Mesendoderm (in vitro differentiated cells): ENCODE measurements at regions not wholly inside any gene's neighbourhood (a gene's known extent, or its start where the extent isn't known, plus 50 kb on each side); places are given as distances from the start of the nearest gene placed in this dataset.

Experiments used
- DNase-seq: peaks from one replicate; pipeline ENCODE4 v3.0.0; 2013
- H2AK5ac ChIP-seq: 2 replicates; pipeline ENCODE4 v1.6.1; 2013; ENCODE audit warnings: low read length, inconsistent platforms
- H2BK120ac ChIP-seq: 2 replicates; pipeline ENCODE4 v1.6.1; 2013; ENCODE audit warnings: low read depth, mild to moderate bottlenecking, low read length, moderate library complexity, mixed read lengths
- H2BK15ac ChIP-seq: replicated peaks from 2 replicates; pipeline ENCODE4 v1.6.1; 2013; ENCODE audit warnings: low read depth, mild to moderate bottlenecking, moderate library complexity
- H2BK5ac ChIP-seq: 2 replicates; pipeline ENCODE4 v1.6.1; 2013; ENCODE audit warnings: low read length, inconsistent platforms
- H3K18ac ChIP-seq: 2 replicates; pipeline ENCODE4 v1.6.1; 2013; ENCODE audit warnings: mild to moderate bottlenecking, low read length, mixed read lengths
- H3K23ac ChIP-seq: one replicate; pipeline ENCODE4 v1.6.1; 2013; ENCODE audit warnings: low read length
- H3K27ac ChIP-seq: 2 replicates; pipeline ENCODE4 v1.5.1; 2013; ENCODE audit warnings: low read depth, mild to moderate bottlenecking, inconsistent platforms, low read length, moderate library complexity
- H3K27me3 ChIP-seq: 2 replicates; pipeline ENCODE4 v1.6.1; 2013; ENCODE audit warnings: low read length, control low read depth, mild to moderate bottlenecking, inconsistent platforms; ENCODE audit not compliant: insufficient read depth, poor library complexity
- H3K36me3 ChIP-seq: 2 replicates; pipeline ENCODE4 v1.6.1; 2013; ENCODE audit warnings: low read length, inconsistent platforms; ENCODE audit not compliant: control insufficient read depth, insufficient read depth
- H3K4ac ChIP-seq: one replicate; pipeline ENCODE4 v1.6.1; 2013; ENCODE audit warnings: low read depth, mild to moderate bottlenecking, low read length, moderate library complexity
- H3K4me1 ChIP-seq: 2 replicates; pipeline ENCODE4 v1.6.1; 2013; ENCODE audit warnings: low read depth, low read length, inconsistent platforms; ENCODE audit not compliant: control insufficient read depth
- H3K4me2 ChIP-seq: 2 replicates; pipeline ENCODE4 v1.6.1; 2013; ENCODE audit warnings: low read length
- H3K4me3 ChIP-seq: 2 replicates; pipeline ENCODE4 v1.5.1; 2013; ENCODE audit warnings: mild to moderate bottlenecking, low read length
- H3K56ac ChIP-seq: one replicate; pipeline ENCODE4 v1.6.1; 2013; ENCODE audit warnings: low read length
- H3K79me1 ChIP-seq: 2 replicates; pipeline ENCODE4 v1.6.1; 2013; ENCODE audit warnings: low read length, inconsistent platforms
- H3K79me2 ChIP-seq: 2 replicates; pipeline ENCODE4 v1.6.1; 2013; ENCODE audit warnings: mild to moderate bottlenecking, low read length; ENCODE audit not compliant: control insufficient read depth, insufficient read depth
- H3K9ac ChIP-seq: 2 replicates; pipeline ENCODE4 v1.6.1; 2013; ENCODE audit warnings: low read length, inconsistent platforms
- H4K5ac ChIP-seq: one replicate; pipeline ENCODE4 v1.6.1; 2013; ENCODE audit warnings: low read length
- H4K8ac ChIP-seq: one replicate; pipeline ENCODE4 v1.6.1; 2013; ENCODE audit warnings: low read depth, mild to moderate bottlenecking, control low read depth, low read length, moderate library complexity
- WGBS: extraction: QIAGEN DNeasy Blood & Tissue Kit; methylation state at CpG from one replicate; pipeline ENCODE4 v1.1.7; 2013; ENCODE audit warnings: low lambda C conversion rate, missing lambda C conversion rate; ENCODE audit not compliant: insufficient coverage; ENCODE audit errors: extremely low coverage; 5-methylcytosine and 5-hydroxymethylcytosine counted together

- Histone ChIP-seq H3K4me1 (no peaks in the 10 kb centered on the region), H3K4me2 (no peak overlapping the region), H3K27ac (no peak overlapping the region), H3K4me3 (no peak overlapping the region), H3K36me3 (no peaks in the 10 kb centered on the region), H3K9ac (no peak overlapping the region), H3K79me1 (no peaks in the 10 kb centered on the region), H3K23ac (no peak overlapping the region), H3K79me2 (no peaks in the 10 kb centered on the region), H2BK5ac (no peak overlapping the region), H3K27me3 (no peaks in the 10 kb centered on the region), H3K56ac (no peak overlapping the region), H3K4ac (no peak overlapping the region), H2BK120ac (no peak overlapping the region), H2BK15ac (no peak overlapping the region), H4K8ac (no peak overlapping the region), H3K18ac (no peak overlapping the region), H4K5ac (no peak overlapping the region), H2AK5ac (no peak overlapping the region)
- WGBS: no CpG with 5 or more reads among the region's 4 CpGs
- no peak for DNase-seq
These were observed 952.0 kb upstream of the MBL2 start for GRCh38 chr10:53724581-53724980.

DNA sequence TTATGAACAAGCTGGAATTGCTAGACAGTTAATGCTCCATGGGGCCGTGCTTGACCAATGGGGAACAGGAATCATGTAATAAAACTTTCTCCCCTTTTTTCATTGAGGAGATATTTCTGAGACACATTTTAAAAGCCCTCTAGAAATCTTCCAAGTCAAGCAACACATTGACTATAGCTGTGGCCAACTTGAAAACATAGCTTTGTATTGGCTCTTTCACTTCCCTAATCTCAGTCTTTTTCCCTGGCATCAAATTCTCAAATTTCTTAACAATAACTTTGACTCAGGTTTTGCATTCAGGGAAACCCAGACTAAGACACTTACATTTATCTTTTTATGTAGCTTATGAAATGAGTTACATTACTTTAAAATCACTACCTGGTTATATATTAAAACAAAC lies 947.1 kb upstream of the MBL2 start:
- H3K56ac ChIP-seq: no peak overlapping the region
- no peaks in the 10 kb centered on the region for H3K4me1 ChIP-seq
- no peak overlapping the region for H3K4me3 ChIP-seq
- H3K79me1 ChIP-seq: no peaks in the 10 kb centered on the region
- no peak overlapping the region for H4K8ac ChIP-seq
- H3K23ac ChIP-seq: no peak overlapping the region
- no peak overlapping the region for H3K9ac ChIP-seq
- H4K5ac ChIP-seq: no peak overlapping the region
- H3K27ac ChIP-seq: no peak overlapping the region
- H3K4ac ChIP-seq: no peak overlapping the region
- no peaks in the 10 kb centered on the region for H3K27me3 ChIP-seq
- H3K36me3 ChIP-seq: no peaks in the 10 kb centered on the region
- H3K79me2 ChIP-seq: no peaks in the 10 kb centered on the region
- H3K18ac ChIP-seq: no peak overlapping the region
- H2BK120ac ChIP-seq: no peak overlapping the region
- no peak for DNase-seq
- no peak overlapping the region for H2AK5ac ChIP-seq
- no peak overlapping the region for H3K4me2 ChIP-seq
- no peak overlapping the region for H2BK5ac ChIP-seq
- no CpG with 5 or more reads among the region's 1 CpG for WGBS
- no peak overlapping the region for H2BK15ac ChIP-seq

GRCh38 chr10:53716156-53716555 lies 943.6 kb upstream of the MBL2 start:
- H3K79me1 ChIP-seq: no peaks in the 10 kb centered on the region
- no peak overlapping the region for H3K4ac ChIP-seq
- H3K4me1 ChIP-seq: no peaks in the 10 kb centered on the region
- no peak overlapping the region for H3K23ac ChIP-seq
- H3K27ac ChIP-seq: no peak overlapping the region
- H2BK15ac ChIP-seq: no peak overlapping the region
- no peak overlapping the region for H2AK5ac ChIP-seq
- no peak overlapping the region for H4K5ac ChIP-seq
- H2BK5ac ChIP-seq: no peak overlapping the region
- no peak overlapping the region for H3K18ac ChIP-seq
- H4K8ac ChIP-seq: no peak overlapping the region
- no peak overlapping the region for H2BK120ac ChIP-seq
- no peak for DNase-seq
- no peak overlapping the region for H3K4me3 ChIP-seq
- WGBS: no CpG with 5 or more reads among the region's 3 CpGs
- no peaks in the 10 kb centered on the region for H3K79me2 ChIP-seq
- no peak overlapping the region for H3K9ac ChIP-seq
- H3K4me2 ChIP-seq: no peak overlapping the region
- H3K56ac ChIP-seq: no peak overlapping the region
- H3K36me3 ChIP-seq: no peaks in the 10 kb centered on the region
- no peaks in the 10 kb centered on the region for H3K27me3 ChIP-seq

- H4K5ac ChIP-seq: no peak overlapping the region
- H2AK5ac ChIP-seq: no peak overlapping the region
- no peaks in the 10 kb centered on the region for H3K4me1 ChIP-seq
- no peaks in the 10 kb centered on the region for H3K79me1 ChIP-seq
- H3K56ac ChIP-seq: no peak overlapping the region
- H3K4ac ChIP-seq: no peak overlapping the region
- no peak overlapping the region for H3K4me2 ChIP-seq
- H3K4me3 ChIP-seq: no peak overlapping the region
- no peak overlapping the region for H3K27ac ChIP-seq
- H3K79me2 ChIP-seq: no peaks in the 10 kb centered on the region
- no peak overlapping the region for H3K9ac ChIP-seq
- H3K18ac ChIP-seq: no peak overlapping the region
- DNase-seq: no peak
- H2BK5ac ChIP-seq: no peak overlapping the region
- H2BK15ac ChIP-seq: no peak overlapping the region
- H3K23ac ChIP-seq: no peak overlapping the region
- H2BK120ac ChIP-seq: no peak overlapping the region
- H4K8ac ChIP-seq: no peak overlapping the region
- H3K36me3 ChIP-seq: no peaks in the 10 kb centered on the region
- H3K27me3 ChIP-seq: no peaks in the 10 kb centered on the region
These were observed 940.8 kb upstream of the MBL2 start for GRCh38 chr10:53713431-53713830.

GRCh38 chr10:53702489-53702888 lies 929.9 kb upstream of the MBL2 start:
- no peaks in the 10 kb centered on the region for H3K79me2 ChIP-seq
- H2BK120ac ChIP-seq: no peak overlapping the region
- H3K9ac ChIP-seq: no peak overlapping the region
- no peak overlapping the region for H3K27ac ChIP-seq
- H2AK5ac ChIP-seq: no peak overlapping the region
- H4K5ac ChIP-seq: no peak overlapping the region
- no peak overlapping the region for H4K8ac ChIP-seq
- H3K4me1 ChIP-seq: no peaks in the 10 kb centered on the region
- H3K27me3 ChIP-seq: no peaks in the 10 kb centered on the region
- no peak overlapping the region for H3K56ac ChIP-seq
- H3K4me3 ChIP-seq: no peak overlapping the region
- no peak overlapping the region for H3K4ac ChIP-seq
- H2BK5ac ChIP-seq: no peak overlapping the region
- no CpG with 5 or more reads among the region's 2 CpGs for WGBS
- H3K4me2 ChIP-seq: no peak overlapping the region
- no peaks in the 10 kb centered on the region for H3K79me1 ChIP-seq
- peak overlapping the region; percentile 14 for H3K18ac ChIP-seq
- H3K36me3 ChIP-seq: no peaks in the 10 kb centered on the region
- no peak overlapping the region for H2BK15ac ChIP-seq
- no peak overlapping the region for H3K23ac ChIP-seq
- no peak for DNase-seq

GRCh38 chr10:53701213-53701612 lies 928.6 kb upstream of the MBL2 start:
- Histone ChIP-seq H3K4me2 (no peak overlapping the region), H2AK5ac (no peak overlapping the region), H3K27me3 (no peaks in the 10 kb centered on the region), H3K23ac (no peak overlapping the region), H3K27ac (no peak overlapping the region), H2BK15ac (no peak overlapping the region), H3K79me1 (no peaks in the 10 kb centered on the region), H3K4me1 (no peaks in the 10 kb centered on the region), H2BK5ac (no peak overlapping the region), H3K56ac (no peak overlapping the region), H4K5ac (no peak overlapping the region), H4K8ac (no peak overlapping the region), H3K9ac (no peak overlapping the region), H3K36me3 (no peaks in the 10 kb centered on the region), H3K79me2 (no peaks in the 10 kb centered on the region), H2BK120ac (no peak overlapping the region), H3K4me3 (no peak overlapping the region), H3K4ac (no peak overlapping the region), H3K18ac (no peak overlapping the region)
- no peak for DNase-seq
